ENCODE measurements at regions not wholly inside any gene's neighbourhood (a gene's known extent, or its start where the extent isn't known, plus 50 kb on each side); places are given as distances from the start of the nearest gene placed in this dataset.
"Not testable (repeated sequence)": the region's sequence is repeated elsewhere in the genome, so short reads cannot be mapped to it uniquely, and the experiment has no call there.

DNA sequence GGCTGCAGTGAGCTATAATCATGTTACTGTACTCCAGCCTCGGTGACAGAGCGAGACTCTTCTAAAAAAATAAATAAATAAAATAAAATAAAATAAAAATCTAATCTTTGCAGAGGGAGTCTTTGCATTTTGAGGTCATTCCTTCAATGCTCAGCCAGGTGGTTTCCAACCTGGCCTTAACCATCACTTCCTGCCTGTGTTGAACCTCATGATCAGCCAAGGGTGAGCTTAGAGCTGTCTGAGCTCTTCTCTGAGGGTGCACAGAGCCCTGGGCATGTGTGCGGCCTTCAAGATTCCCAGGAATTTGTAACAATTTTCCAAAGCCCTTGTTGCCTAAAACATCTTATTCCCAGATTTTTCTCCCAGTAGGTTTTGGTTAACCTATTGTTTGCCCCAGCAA lies 94.3 kb downstream of the KCNJ12 start:
- not testable (repeated sequence) for DNase-seq

GRCh38 chr17:21470861-21471260 lies 94.7 kb downstream of the KCNJ12 start:
- no peak for DNase-seq

- DNase-seq, result no peak
Measured at GRCh38 chr17:21474815-21475214, 98.7 kb downstream of the KCNJ12 start.

GRCh38 chr17:21475571-21475970 lies 99.4 kb downstream of the KCNJ12 start:
- DNase-seq, result no peak

GRCh38 chr17:21476867-21477266 lies 100.7 kb downstream of the KCNJ12 start:
- DNase-seq, result no peak

GRCh38 chr17:21482189-21482865 lies 106.2 kb downstream of the KCNJ12 start:
- peak; percentile 28 for DNase-seq

GRCh38 chr17:21488043-21488442 lies 111.9 kb downstream of the KCNJ12 start:
- DNase-seq, result not testable (repeated sequence)

DNA sequence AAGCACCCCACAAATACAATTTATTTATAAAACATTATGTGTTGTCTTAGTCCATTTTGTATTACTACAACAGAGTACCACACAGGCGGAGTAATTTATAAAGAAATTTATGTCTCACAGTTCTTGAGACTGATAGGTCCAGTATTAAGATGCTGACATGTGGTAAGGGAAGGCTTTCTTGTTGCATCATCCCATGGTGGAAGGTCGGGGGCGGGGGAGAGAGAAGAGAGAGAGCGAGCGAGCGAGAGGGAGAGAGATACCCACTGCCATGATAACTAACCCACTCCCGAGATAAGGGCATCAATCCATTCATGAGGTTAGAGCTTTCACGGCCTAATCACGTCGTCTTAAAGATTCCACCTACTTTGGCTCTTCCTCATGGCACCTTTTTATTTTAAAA lies 117.8 kb downstream of the KCNJ12 start:
- no peak for DNase-seq

- DNase-seq, result no peak
Measured at GRCh38 chr17:21495281-21495680, 119.1 kb downstream of the KCNJ12 start.

DNA sequence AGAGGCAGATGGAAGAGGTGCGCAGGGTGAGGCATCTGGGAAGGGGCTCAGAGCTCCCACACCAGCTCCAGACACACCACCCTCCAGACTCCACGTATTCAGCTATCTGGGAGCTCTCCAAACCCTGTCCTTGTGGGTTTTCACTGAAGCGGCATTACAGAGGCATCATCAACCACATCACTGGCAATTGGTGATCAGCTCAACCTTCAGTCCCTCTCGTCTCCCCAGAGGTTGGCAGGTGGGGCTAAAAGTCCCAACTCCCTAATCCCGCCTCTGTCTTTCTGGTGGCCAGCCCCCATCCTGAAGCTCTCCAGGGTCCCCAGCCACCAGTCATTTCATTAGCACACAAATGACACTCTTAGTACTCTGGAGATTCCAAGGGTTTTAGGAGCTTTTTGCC lies 123.9 kb downstream of the KCNJ12 start:
- DNase-seq, result no peak

GRCh38 chr17:21501927-21502700 lies 126.0 kb downstream of the KCNJ12 start:
- not testable (repeated sequence) for DNase-seq

DNA sequence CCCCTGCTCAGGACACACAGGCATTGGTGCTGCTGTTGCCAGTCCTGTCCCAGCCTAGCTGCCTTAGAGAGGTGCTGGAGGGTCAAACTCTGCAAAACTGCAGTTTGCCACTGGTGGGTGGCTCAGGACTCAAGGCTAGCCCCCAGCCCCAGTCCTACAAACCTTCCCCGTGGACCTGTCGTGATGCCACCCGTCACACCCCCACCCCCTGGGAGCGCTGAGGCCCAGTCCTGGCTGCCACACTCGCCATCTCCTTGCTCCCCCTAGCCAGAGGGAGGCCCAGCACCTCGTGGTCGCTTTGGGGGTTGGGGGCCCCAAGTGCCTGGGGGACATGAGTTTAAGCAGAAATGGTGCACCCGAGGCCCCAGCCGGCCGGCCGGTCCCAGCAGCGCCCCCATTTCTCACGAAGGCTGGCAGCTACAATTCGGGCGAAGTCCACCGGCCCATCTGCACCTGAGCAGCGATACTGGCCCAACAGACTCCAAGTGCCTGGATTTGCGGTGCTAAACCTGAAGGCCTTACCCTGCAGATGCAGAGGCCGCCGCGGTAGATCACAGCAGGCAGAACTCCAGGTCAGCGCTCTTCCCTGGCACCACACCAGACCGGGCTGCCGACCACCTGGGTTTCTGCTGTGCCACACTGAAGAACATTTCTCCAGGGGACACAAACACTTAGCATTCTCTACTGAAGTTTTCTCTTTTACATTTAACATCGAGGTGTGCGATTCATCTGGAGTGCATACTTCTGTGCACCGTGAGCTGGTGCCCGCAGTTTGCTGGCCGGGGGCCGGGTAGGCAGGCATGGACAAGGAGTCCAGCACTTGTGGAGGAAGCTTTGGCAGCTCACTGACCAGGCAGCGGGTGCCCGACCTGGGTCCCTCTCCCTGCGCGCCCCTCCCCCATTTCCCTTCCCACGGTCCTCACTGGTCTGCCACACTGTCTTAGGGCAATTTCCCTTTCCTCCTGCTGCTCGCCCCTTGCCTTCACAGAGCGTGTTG lies 130.0 kb downstream of the KCNJ12 start:
- DNase-seq, result no peak

- DNase-seq, result not testable (repeated sequence)
Measured at GRCh38 chr17:21507806-21508205, 131.6 kb downstream of the KCNJ12 start.

DNA sequence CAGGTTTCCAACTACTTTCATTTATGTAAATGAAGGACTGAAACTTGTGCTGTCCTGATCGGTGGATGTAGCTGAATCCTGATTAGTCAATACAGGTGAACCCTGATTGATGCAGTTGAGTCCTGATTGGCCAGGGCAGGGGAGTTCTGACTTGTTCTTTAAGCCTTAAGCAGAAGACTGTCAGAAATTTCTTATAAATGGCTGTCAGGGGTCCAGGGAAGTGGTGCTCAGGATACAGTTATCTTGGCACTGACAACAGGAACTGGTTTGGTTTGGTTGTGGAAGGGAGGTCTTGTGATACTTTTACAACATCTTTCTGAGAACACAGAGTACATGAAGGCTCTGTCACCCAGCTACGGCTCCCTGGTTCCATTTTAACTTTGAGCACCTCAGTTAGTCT lies 132.1 kb downstream of the KCNJ12 start:
- no peak for DNase-seq

DNA sequence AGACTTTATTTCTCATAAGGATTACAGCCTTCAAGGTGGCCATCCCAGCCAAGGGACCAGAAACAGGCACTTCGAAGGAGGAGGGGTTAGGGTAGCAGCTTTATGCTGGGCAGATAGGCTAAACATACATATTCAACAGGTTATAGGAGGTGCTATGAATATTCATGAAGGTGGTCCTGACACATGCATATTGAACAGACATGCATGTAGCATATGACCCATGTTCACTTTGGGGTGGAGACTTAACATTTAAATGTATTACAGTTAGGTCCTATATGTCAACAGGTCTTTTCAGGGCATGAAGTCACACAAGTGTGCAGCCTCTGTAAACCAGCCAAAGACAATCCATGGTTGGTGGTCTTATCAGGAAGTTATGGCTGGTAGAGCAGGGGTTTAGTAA lies 133.2 kb downstream of the KCNJ12 start:
- not testable (repeated sequence) for DNase-seq

GRCh38 chr17:21510686-21511362 lies 134.7 kb downstream of the KCNJ12 start:
- DNase-seq, result no peak

- DNase-seq, result peak; percentile 77
Measured at GRCh38 chr17:21511363-21512195, 135.4 kb downstream of the KCNJ12 start.

DNA sequence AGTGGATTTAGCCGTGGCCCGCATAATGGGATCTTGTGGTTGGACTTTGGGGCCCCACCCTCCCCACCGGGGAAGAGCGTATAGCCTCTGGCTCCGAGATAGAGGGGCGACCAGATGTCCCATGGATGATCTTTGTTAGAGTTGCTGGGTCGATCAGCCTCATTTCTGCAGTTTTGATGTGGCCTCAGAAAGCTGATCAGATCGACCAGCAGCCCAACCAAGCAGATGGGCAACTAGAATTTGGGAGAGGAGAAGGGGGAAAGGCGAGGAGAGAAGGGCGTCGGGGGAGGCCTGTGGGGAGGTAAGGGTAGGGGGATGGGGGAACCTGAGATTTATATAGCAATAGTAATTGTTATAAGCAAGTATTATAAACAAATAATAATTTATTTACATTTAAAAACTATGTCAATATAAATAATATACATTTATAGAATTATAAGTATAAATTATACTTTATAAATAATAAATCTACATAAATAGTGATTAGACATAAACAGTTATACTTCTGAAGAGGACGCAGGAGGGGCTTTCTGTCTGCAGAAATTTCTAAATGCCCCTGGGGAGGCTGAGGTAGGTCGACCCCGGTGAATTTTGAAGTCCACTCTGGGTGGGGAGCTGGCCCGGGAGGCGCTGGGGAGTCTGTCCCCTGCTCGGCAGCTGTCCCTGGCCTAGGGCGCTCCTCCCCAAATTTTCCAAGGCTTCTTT lies 136.3 kb downstream of the KCNJ12 start:
- no peak for DNase-seq

DNA sequence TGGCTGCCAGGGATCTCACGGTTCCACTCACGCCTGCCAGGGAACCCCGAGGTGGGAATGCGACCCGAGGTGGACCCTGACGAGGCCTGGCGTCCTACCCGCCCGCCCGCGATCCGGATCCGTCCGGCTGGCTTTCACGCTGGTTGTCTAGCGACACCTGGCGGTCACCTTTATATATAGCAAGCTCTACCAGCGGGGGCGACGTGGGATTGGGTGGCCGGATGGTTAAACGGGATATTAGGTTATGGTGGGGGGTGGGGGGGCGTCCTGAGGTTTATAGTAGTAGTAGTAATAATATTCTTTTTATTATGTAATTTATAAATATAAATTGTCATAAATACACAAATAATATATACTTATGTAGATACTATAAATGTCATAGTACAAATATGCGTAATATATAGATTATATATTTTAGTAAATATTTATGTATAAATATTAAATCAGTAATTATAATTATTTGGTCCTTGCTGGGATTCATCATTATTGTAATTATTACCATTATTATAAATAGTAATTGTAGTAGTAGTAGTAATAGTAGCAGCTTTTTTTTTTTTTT lies 136.9 kb downstream of the KCNJ12 start:
- DNase-seq, result peak; percentile 57

GRCh38 chr17:21514567-21514966 lies 138.4 kb downstream of the KCNJ12 start:
- DNase-seq, result not testable (repeated sequence)

Data from NCI-H2171 treated with DMSO at 0.1 percent for 48 hours (cell line).